Liver (tissue), 3 donors: ENCODE measurements at regions not wholly inside any gene's neighbourhood (a gene's known extent, or its start where the extent isn't known, plus 50 kb on each side); places are given as distances from the start of the nearest gene placed in this dataset.

Source experiments
- EGR1 ChIP-seq, 2 donors: IDR thresholded peaks; 2 replicates each; pipeline ENCODE4 v1.6.1; 2016 to 2018; ENCODE audit warnings: antibody characterized with exemption in 2 of 2, low read depth in 2 of 2
- GABPA ChIP-seq, 2 donors: IDR thresholded peaks in 1 of 2; conservative IDR thresholded peaks in 1 of 2; 2 replicates each; pipeline ENCODE4 v1.6.1; 2016; ENCODE audit warnings: antibody characterized with exemption in 2 of 2, mild to moderate bottlenecking in 1 of 2, moderate library complexity in 1 of 2
- JUND ChIP-seq, 2 donors: IDR thresholded peaks; 2 replicates each; pipeline ENCODE4 v1.6.1; 2016; ENCODE audit warnings: antibody characterized with exemption in 2 of 2
- RAD21 ChIP-seq, 2 donors: IDR thresholded peaks; 2 replicates each; pipeline ENCODE4 v1.6.1; 2016; ENCODE audit warnings: antibody characterized with exemption in 2 of 2, mild to moderate bottlenecking in 2 of 2
- RXRA ChIP-seq, 2 donors: IDR thresholded peaks; 2 replicates each; pipeline ENCODE4 v1.6.1; 2017 to 2018; ENCODE audit warnings: antibody characterized with exemption in 2 of 2, mild to moderate bottlenecking in 1 of 2
- SP1 ChIP-seq: IDR thresholded peaks from 2 replicates; pipeline ENCODE4 v1.6.1; 2018; ENCODE audit warnings: antibody characterized with exemption, mild to moderate bottlenecking
- TAF1 ChIP-seq: conservative IDR thresholded peaks from 2 replicates; pipeline ENCODE4 v1.6.1; 2016; ENCODE audit warnings: antibody characterized with exemption, mild to moderate bottlenecking
- YY1 ChIP-seq: IDR thresholded peaks from 2 replicates; pipeline ENCODE4 v1.6.1; 2016; ENCODE audit warnings: antibody characterized with exemption, mild to moderate bottlenecking
- TF ChIP-seq, protein P1 (sequence below): fragments of 150-350 bp; IDR thresholded peaks from 2 replicates; pipeline ENCODE4 v1.5.1; 2017; ENCODE audit warnings: improper control_type of control experiment, low read depth, low read length; ENCODE audit not compliant: missing input control
- TF ChIP-seq, protein P2 (sequence below): IDR thresholded peaks from 2 replicates; pipeline ENCODE4 v1.6.1; 2016; ENCODE audit warnings: antibody characterized with exemption, mild to moderate bottlenecking
- TF ChIP-seq, protein P3 (sequence below): IDR thresholded peaks from 2 replicates; pipeline ENCODE4 v1.6.1; 2016; ENCODE audit warnings: antibody characterized with exemption
- TF ChIP-seq, protein P4 (sequence below): IDR thresholded peaks from 2 replicates; pipeline ENCODE4 v1.6.1; 2016; ENCODE audit warnings: antibody characterized with exemption
- donor health status: healthy.
- donor health status: healthy.

DNA sequence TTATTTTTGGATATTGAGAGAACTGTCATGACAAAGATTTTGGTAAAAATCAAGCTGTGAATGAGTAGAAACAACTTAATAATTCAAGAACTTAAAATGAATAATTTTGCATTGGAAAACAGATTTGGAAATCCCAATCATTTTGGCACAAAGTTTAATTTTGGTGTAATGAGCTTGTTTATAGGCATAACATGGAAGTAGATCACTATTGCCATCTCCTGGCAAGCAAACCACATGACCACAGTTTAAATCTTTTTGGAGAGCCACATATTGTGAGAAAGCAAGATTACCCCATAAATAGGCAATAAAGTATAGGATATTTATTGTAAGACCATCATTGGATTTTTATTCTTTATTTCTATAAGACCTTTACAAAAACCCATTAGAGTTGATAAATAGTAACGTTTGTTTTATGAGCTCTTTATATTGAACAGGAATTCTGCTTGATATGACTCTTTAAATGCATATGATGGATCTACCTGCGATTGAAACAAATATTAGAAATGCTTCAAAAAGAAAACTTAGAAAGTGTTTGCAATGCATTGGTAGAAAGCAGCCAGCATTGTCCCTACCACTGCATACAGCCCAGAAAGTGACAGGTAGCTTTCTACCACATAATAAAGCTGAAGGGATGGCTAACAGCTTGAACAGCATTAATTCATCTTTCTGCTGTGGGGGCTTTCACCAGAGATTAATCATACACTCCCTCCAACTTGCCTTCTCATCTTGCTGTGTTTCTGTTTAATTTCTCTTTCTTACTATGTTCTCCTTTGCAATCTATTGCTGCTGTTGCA, 766.8 kb downstream of the TBL1XR1 start:
- TF ChIP-seq, protein P1, sequence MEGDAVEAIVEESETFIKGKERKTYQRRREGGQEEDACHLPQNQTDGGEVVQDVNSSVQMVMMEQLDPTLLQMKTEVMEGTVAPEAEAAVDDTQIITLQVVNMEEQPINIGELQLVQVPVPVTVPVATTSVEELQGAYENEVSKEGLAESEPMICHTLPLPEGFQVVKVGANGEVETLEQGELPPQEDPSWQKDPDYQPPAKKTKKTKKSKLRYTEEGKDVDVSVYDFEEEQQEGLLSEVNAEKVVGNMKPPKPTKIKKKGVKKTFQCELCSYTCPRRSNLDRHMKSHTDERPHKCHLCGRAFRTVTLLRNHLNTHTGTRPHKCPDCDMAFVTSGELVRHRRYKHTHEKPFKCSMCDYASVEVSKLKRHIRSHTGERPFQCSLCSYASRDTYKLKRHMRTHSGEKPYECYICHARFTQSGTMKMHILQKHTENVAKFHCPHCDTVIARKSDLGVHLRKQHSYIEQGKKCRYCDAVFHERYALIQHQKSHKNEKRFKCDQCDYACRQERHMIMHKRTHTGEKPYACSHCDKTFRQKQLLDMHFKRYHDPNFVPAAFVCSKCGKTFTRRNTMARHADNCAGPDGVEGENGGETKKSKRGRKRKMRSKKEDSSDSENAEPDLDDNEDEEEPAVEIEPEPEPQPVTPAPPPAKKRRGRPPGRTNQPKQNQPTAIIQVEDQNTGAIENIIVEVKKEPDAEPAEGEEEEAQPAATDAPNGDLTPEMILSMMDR, result peak; percentile 60
- TF ChIP-seq JUND (IDR thresholded peaks at IDR 0.05) (no peak), GABPA (IDR thresholded peaks at IDR 0.05 in 1 of 2, conservative IDR thresholded peaks at IDR 0.05 in 1 of 2) (no peak), EGR1 (IDR thresholded peaks at IDR 0.05; ENCODE audit: low read depth in 2 of 2) (no peak), RXRA (IDR thresholded peaks at IDR 0.05) (no peak), SP1 (no peak), TAF1 (no peak), YY1 (no peak), RAD21 (IDR thresholded peaks at IDR 0.05) (peak; percentile 85)
- TF ChIP-seq, protein P2, sequence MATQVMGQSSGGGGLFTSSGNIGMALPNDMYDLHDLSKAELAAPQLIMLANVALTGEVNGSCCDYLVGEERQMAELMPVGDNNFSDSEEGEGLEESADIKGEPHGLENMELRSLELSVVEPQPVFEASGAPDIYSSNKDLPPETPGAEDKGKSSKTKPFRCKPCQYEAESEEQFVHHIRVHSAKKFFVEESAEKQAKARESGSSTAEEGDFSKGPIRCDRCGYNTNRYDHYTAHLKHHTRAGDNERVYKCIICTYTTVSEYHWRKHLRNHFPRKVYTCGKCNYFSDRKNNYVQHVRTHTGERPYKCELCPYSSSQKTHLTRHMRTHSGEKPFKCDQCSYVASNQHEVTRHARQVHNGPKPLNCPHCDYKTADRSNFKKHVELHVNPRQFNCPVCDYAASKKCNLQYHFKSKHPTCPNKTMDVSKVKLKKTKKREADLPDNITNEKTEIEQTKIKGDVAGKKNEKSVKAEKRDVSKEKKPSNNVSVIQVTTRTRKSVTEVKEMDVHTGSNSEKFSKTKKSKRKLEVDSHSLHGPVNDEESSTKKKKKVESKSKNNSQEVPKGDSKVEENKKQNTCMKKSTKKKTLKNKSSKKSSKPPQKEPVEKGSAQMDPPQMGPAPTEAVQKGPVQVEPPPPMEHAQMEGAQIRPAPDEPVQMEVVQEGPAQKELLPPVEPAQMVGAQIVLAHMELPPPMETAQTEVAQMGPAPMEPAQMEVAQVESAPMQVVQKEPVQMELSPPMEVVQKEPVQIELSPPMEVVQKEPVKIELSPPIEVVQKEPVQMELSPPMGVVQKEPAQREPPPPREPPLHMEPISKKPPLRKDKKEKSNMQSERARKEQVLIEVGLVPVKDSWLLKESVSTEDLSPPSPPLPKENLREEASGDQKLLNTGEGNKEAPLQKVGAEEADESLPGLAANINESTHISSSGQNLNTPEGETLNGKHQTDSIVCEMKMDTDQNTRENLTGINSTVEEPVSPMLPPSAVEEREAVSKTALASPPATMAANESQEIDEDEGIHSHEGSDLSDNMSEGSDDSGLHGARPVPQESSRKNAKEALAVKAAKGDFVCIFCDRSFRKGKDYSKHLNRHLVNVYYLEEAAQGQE, result no peak
- TF ChIP-seq, protein P3, sequence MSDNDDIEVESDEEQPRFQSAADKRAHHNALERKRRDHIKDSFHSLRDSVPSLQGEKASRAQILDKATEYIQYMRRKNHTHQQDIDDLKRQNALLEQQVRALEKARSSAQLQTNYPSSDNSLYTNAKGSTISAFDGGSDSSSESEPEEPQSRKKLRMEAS, result no peak
- TF ChIP-seq, protein P4, sequence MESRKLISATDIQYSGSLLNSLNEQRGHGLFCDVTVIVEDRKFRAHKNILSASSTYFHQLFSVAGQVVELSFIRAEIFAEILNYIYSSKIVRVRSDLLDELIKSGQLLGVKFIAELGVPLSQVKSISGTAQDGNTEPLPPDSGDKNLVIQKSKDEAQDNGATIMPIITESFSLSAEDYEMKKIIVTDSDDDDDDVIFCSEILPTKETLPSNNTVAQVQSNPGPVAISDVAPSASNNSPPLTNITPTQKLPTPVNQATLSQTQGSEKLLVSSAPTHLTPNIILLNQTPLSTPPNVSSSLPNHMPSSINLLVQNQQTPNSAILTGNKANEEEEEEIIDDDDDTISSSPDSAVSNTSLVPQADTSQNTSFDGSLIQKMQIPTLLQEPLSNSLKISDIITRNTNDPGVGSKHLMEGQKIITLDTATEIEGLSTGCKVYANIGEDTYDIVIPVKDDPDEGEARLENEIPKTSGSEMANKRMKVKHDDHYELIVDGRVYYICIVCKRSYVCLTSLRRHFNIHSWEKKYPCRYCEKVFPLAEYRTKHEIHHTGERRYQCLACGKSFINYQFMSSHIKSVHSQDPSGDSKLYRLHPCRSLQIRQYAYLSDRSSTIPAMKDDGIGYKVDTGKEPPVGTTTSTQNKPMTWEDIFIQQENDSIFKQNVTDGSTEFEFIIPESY, result no peak
